ENCODE measurements at regions not wholly inside any gene's neighbourhood (a gene's known extent, or its start where the extent isn't known, plus 50 kb on each side); places are given as distances from the start of the nearest gene placed in this dataset.

GRCh38 chr15:62637574-62637897 is 405.0 kb upstream of the TPM1 start:
- 72 to 87% (median 78%) methylated on average over 5 of the region's 5 CpGs for WGBS, 5 donors
- TF ChIP-seq POLR2A (IDR thresholded peaks at IDR 0.05) (no peak), POLR2AphosphoS5 (IDR thresholded peaks at IDR 0.05) (no peak)
- Histone ChIP-seq H3K4me1 (no peaks in the 10 kb centered on the region), H3K4me3 (no peak overlapping the region), H3K27ac (no peak overlapping the region), H3K27me3 (replicated peaks in 1 of 7) (no peaks in the 10 kb centered on the region), H3K36me3 (no peaks in the 10 kb centered on the region), H3K9me3 (no peaks in the 10 kb centered on the region)
- intact Hi-C loops (cut with DNase I; ENCODE audit: low total_unique reads), result no loop called here
- no peak for DNase-seq

GRCh38 chr15:62637950-62638619 is 404.5 kb upstream of the TPM1 start:
- H3K4me3 ChIP-seq, result no peak overlapping the region
- no peaks in the 10 kb centered on the region for H3K36me3 ChIP-seq
- H3K9me3 ChIP-seq, result no peaks in the 10 kb centered on the region
- no peaks in the 10 kb centered on the region for H3K27me3 ChIP-seq (replicated peaks in 1 of 7)
- intact Hi-C loops (cut with DNase I; ENCODE audit: low total_unique reads), result no loop called here
- DNase-seq, result no peak
- WGBS, 5 donors, result 93 to 96% (median 93%) methylated on average over 8 of the region's 8 CpGs
- no peak for TF ChIP-seq POLR2AphosphoS5 (IDR thresholded peaks at IDR 0.05)
- TF ChIP-seq CTCF (IDR thresholded peaks at IDR 0.05 in 8 of 11, conservative IDR thresholded peaks at IDR 0.05 in 3 of 11), result no peak
- no peak for TF ChIP-seq POLR2A (IDR thresholded peaks at IDR 0.05)
- H3K4me1 ChIP-seq, result no peaks in the 10 kb centered on the region
- no peak overlapping the region for H3K27ac ChIP-seq

GRCh38 chr15:62639432-62639831 is 403.1 kb upstream of the TPM1 start:
- no peak overlapping the region for H3K4me3 ChIP-seq
- H3K9me3 ChIP-seq, result no peaks in the 10 kb centered on the region
- no peaks in the 10 kb centered on the region for H3K4me1 ChIP-seq
- H3K36me3 ChIP-seq, result no peaks in the 10 kb centered on the region
- WGBS, 5 donors, result 83 to 91% (median 85%) methylated on average over 4 of the region's 4 CpGs
- TF ChIP-seq POLR2A (IDR thresholded peaks at IDR 0.05), result no peak
- TF ChIP-seq POLR2AphosphoS5 (IDR thresholded peaks at IDR 0.05), result no peak
- TF ChIP-seq CTCF (IDR thresholded peaks at IDR 0.05 in 8 of 11, conservative IDR thresholded peaks at IDR 0.05 in 3 of 11), result no peak
- DNase-seq, result no peak
- no peaks in the 10 kb centered on the region for H3K27me3 ChIP-seq (replicated peaks in 1 of 7)
- intact Hi-C loops (cut with DNase I; ENCODE audit: low total_unique reads), result no loop called here
- no peak overlapping the region for H3K27ac ChIP-seq

- 82 to 99% (median 92%) methylated on average over 6 of the region's 6 CpGs for WGBS, 5 donors
- Histone ChIP-seq H3K9me3 (no peaks in the 10 kb centered on the region), H3K36me3 (no peaks in the 10 kb centered on the region), H3K27me3 (replicated peaks in 1 of 7) (no peaks in the 10 kb centered on the region), H3K4me1 (no peaks in the 10 kb centered on the region), H3K27ac (no peak overlapping the region), H3K4me3 (no peak overlapping the region)
- DNase-seq, result no peak
- intact Hi-C loops (cut with DNase I; ENCODE audit: low total_unique reads), result no loop called here
- TF ChIP-seq CTCF (IDR thresholded peaks at IDR 0.05 in 8 of 11, conservative IDR thresholded peaks at IDR 0.05 in 3 of 11) (no peak), POLR2AphosphoS5 (IDR thresholded peaks at IDR 0.05) (no peak), POLR2A (IDR thresholded peaks at IDR 0.05) (no peak)
Measured at GRCh38 chr15:62639906-62640605, 402.5 kb upstream of the TPM1 start.
